ENCODE measurements at regions not wholly inside any gene's neighbourhood (a gene's known extent, or its start where the extent isn't known, plus 50 kb on each side); places are given as distances from the start of the nearest gene placed in this dataset.

DNA sequence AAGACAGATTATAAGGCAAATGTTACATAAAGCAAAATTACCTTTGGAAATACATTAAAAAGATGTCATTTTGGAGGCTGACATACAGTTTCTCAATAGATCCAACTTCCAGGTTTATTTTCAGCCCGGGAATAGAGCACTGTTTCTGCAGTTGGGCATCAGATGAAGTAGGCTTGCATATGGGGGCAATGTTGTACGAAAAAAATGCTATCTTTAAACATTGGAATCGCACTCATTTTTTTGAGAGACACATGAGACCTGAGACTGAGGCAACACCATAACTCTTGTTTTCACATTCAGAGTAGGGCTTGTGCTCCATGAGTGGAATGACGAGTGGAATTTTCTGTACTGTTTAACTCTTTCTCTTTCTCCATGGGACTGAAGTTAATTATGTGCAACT lies 122.4 kb upstream of the ZRANB2 start:
- no peak overlapping the region for H3K4me3 ChIP-seq
- H3K9me3 ChIP-seq (replicated peaks; ENCODE audit: control insufficient read depth, insufficient read depth, low read depth, low read length): no peaks in the 10 kb centered on the region
- no peaks in the 10 kb centered on the region for H3K36me3 ChIP-seq (ENCODE audit: control insufficient read depth, insufficient read depth, low read length)
- no peak overlapping the region for H3K4me2 ChIP-seq (ENCODE audit: insufficient read depth, low read length)
- H3K9ac ChIP-seq (ENCODE audit: insufficient read depth in 1 of 2, low read depth in 2 of 2, low read length in 2 of 2): no peak overlapping the region
- no peak for FAIRE-seq
- WGBS (ENCODE audit: insufficient coverage, low coverage, missing lambda C conversion rate): 2% methylated on average over 4 of the region's 4 CpGs
- ATAC-seq: no peak
- no peak overlapping the region for H2AFZ ChIP-seq (ENCODE audit: low read depth, low read length)
- H3K79me2 ChIP-seq (ENCODE audit: control insufficient read depth, insufficient read depth, low read length): no peaks in the 10 kb centered on the region
- H3K27ac ChIP-seq (ENCODE audit: extremely low read depth, low read depth, low read length): no peak overlapping the region
- no peak for DNase-seq (ENCODE audit: extremely low read depth in 1 of 4, low spot score in 3 of 4)
- H3K4me1 ChIP-seq (replicated peaks in 1 of 2; ENCODE audit: control insufficient read depth in 2 of 2, insufficient read depth in 2 of 2, low read length in 2 of 2): no peaks in the 10 kb centered on the region
- intact Hi-C loops (cut with micrococcal nuclease) (no loop called here), in situ Hi-C loops (cut with MboI) (no loop called here)
- no peaks in the 10 kb centered on the region for H3K27me3 ChIP-seq (ENCODE audit: control insufficient read depth in 2 of 2, insufficient read depth in 2 of 2, low read length in 2 of 2)
- BruUV-seq (replicated peaks): no TSS peak
- no peaks in the 10 kb centered on the region for H3K9me1 ChIP-seq (ENCODE audit: control insufficient read depth, insufficient read depth, low read length)
- ChIA-PET CTCF (ENCODE audit: low intra/inter-chr PET ratio) (interaction anchor here (0.6 kb wide), 1 partner anchor 10 kb away, joined by 3 read pairs; no protein-coding TSS in a partner anchor), POLR2A (no interaction called here)
- H4K20me1 ChIP-seq (replicated peaks; ENCODE audit: control insufficient read depth, insufficient read depth, low read length): no peaks in the 10 kb centered on the region
- TF ChIP-seq, protein P1, sequence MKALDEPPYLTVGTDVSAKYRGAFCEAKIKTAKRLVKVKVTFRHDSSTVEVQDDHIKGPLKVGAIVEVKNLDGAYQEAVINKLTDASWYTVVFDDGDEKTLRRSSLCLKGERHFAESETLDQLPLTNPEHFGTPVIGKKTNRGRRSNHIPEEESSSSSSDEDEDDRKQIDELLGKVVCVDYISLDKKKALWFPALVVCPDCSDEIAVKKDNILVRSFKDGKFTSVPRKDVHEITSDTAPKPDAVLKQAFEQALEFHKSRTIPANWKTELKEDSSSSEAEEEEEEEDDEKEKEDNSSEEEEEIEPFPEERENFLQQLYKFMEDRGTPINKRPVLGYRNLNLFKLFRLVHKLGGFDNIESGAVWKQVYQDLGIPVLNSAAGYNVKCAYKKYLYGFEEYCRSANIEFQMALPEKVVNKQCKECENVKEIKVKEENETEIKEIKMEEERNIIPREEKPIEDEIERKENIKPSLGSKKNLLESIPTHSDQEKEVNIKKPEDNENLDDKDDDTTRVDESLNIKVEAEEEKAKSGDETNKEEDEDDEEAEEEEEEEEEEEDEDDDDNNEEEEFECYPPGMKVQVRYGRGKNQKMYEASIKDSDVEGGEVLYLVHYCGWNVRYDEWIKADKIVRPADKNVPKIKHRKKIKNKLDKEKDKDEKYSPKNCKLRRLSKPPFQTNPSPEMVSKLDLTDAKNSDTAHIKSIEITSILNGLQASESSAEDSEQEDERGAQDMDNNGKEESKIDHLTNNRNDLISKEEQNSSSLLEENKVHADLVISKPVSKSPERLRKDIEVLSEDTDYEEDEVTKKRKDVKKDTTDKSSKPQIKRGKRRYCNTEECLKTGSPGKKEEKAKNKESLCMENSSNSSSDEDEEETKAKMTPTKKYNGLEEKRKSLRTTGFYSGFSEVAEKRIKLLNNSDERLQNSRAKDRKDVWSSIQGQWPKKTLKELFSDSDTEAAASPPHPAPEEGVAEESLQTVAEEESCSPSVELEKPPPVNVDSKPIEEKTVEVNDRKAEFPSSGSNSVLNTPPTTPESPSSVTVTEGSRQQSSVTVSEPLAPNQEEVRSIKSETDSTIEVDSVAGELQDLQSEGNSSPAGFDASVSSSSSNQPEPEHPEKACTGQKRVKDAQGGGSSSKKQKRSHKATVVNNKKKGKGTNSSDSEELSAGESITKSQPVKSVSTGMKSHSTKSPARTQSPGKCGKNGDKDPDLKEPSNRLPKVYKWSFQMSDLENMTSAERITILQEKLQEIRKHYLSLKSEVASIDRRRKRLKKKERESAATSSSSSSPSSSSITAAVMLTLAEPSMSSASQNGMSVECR (CRISPR knock-in tag; IDR thresholded peaks at IDR 0.05): no peak
- TF ChIP-seq NCOA4 (IDR thresholded peaks at IDR 0.05; ENCODE audit: partially characterized antibody): no peak
- no peak for TF ChIP-seq ZNF511 (CRISPR knock-in tag; IDR thresholded peaks at IDR 0.05)
- TF ChIP-seq RBM39 (optimal IDR thresholded peaks at IDR 0.05; ENCODE audit: low read depth, low read length): no peak
- TF ChIP-seq GABPB2 (CRISPR knock-in tag; conservative IDR thresholded peaks at IDR 0.05): no peak
- no peak for TF ChIP-seq ZNF133 (CRISPR knock-in tag; IDR thresholded peaks at IDR 0.05)
- TF ChIP-seq ZNF696 (CRISPR knock-in tag; conservative IDR thresholded peaks at IDR 0.05): no peak
- TF ChIP-seq HDAC1 (IDR thresholded peaks at IDR 0.05): no peak
- TF ChIP-seq ZZZ3 (IDR thresholded peaks at IDR 0.05): no peak
- no peak for TF ChIP-seq ZNF324 (CRISPR knock-in tag; IDR thresholded peaks at IDR 0.05)
- TF ChIP-seq ARID3A (IDR thresholded peaks at IDR 0.05; ENCODE audit: borderline replicate concordance, low read depth, low read length): no peak
- TF ChIP-seq SMARCA5 (IDR thresholded peaks at IDR 0.05): no peak
- TF ChIP-seq, protein P2, sequence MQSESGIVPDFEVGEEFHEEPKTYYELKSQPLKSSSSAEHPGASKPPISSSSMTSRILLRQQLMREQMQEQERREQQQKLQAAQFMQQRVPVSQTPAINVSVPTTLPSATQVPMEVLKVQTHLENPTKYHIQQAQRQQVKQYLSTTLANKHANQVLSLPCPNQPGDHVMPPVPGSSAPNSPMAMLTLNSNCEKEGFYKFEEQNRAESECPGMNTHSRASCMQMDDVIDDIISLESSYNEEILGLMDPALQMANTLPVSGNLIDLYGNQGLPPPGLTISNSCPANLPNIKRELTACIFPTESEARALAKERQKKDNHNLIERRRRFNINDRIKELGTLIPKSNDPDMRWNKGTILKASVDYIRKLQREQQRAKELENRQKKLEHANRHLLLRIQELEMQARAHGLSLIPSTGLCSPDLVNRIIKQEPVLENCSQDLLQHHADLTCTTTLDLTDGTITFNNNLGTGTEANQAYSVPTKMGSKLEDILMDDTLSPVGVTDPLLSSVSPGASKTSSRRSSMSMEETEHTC (IDR thresholded peaks at IDR 0.05): no peak
- no peak for TF ChIP-seq PRMT5 (CRISPR knock-in tag; IDR thresholded peaks at IDR 0.05)
- no peak for TF ChIP-seq KDM2B (CRISPR knock-in tag; IDR thresholded peaks at IDR 0.05)
